ENCODE measurements at regions not wholly inside any gene's neighbourhood (a gene's known extent, or its start where the extent isn't known, plus 50 kb on each side); places are given as distances from the start of the nearest gene placed in this dataset.

GRCh38 chr14:34034447-34035176, 83.7 kb upstream of the EGLN3 start:
- DNase-seq = no peak

GRCh38 chr14:34032720-34033119, 81.8 kb upstream of the EGLN3 start:
- DNase-seq = no peak

- no peak for DNase-seq
Measured at GRCh38 chr14:34030864-34031263, 80.0 kb upstream of the EGLN3 start.

DNA sequence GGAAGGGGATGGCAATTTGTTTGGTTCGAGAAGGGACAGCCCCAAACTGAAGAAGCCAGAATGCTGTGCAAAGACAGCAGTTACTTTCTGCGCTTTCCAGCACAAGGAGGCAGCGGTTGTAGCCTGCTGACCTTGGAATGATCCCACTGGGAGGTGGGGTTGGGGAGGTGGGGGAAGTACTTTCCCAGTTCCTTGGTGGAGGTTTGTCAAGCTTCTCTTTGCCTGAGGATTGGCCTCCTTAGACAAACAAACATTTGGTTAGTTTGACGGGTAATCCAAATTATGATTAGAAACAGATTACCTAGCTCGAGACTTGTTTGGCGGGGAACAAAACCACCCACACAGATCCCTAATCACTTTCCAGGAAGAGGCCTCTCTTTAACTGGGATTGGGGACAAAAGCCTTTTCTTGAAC, 79.1 kb upstream of the EGLN3 start:
- no peak for DNase-seq

DNA sequence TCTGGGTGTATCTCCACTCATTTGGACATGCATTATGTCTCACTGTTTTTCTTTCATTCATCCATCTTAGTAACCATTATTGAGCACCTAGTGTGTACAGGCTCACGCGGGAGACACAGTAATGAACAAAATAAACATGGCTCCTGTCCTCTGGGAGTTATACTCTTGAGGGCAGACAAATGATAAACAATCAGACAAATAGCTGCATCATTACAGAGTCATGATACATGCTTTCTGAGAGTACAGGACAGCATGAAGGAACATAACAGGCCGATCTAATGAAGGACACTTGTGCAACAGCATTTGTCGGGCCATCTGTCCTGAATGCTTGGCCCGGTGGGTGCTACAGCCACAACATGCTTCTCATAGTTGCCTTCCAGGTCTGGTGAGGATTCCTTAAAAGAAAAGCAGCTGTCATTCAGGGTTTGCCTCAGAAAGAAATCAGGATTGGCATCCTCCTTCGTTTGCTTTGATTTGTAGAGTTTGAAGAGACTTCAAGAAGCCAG, 77.2 kb upstream of the EGLN3 start:
- DNase-seq = no peak

DNA sequence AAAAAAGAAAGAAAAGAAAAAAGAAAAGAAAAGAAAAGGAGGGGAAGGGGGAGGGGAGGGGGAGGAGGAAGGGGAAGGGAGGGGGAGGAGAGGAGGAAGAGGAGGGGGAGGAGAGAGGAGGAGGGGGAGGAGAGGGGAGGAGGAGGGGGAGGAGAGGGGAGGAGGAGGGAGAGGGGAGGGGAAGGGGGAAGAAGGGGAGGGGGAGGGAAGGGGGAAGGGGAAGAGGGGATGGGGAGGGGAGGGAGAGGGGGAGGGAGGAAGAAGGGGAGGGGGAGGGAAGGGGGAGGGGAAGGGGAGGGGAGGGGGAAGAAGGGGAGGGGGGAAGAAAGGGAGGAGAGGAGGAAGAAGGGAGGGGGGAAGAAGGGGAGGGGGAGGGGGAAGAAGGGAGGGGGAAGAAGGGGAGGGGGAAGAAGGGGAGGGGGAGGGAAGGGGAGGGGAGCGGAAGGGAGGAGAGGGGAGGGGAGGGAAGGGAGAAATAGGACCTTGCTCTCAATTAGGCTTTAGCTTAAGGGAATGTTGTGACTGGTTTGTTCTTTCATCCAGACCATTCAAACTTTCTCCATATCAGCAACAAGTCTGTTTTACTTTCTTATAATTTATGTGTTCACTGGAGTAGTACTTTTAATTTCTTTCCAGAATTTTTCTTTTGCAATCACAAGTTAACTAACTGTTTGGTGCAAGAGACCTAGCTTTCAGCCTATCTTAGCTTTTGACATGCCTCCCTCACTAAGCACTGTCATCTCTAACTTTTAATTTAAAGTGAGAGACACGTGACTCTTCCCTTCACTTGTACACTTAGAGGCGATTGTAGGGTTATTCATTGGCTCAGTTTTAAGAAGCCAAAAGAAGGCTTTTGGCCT, 76.5 kb upstream of the EGLN3 start:
- DNase-seq = no peak

GRCh38 chr14:34025325-34026017, 74.6 kb upstream of the EGLN3 start:
- DNase-seq = no peak

DNA sequence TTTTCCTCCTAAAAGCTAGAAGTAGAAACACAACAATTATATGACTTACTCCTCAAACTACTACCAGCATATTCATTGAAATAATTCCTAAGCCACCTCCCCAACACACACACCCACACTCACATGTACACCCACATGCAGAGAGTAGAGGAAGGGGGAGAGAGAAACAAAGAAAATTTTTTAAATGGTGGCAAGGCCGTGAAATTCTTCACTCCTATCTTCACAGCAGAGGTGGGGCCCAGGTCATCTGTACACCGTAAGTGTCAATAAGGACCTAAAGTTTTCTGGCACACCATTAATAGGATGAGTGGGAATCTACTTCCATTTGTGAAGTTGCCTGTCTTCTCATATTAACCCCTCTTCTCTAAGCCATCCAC, 73.9 kb upstream of the EGLN3 start:
- no peak for DNase-seq

- no peak for DNase-seq
Measured at GRCh38 chr14:34023824-34024767, 73.2 kb upstream of the EGLN3 start.

DNA sequence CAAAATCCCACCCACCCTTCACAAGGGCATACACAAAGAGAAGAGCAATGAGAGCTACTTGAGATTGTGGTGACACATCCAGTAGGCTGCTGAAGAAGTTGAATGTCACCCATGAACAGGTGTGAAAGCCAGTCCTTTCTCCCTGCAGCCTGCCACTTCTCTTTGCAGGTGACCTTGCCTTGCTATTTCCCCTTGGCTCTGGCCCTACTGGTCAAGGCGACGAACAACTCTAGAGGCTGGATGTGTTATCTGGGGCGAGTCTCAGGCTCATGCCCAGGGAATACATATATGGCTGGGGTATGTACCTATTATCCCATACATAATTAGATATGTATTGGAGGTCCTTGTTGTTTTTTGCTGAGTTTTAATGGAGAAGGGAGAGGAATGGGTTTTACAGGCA, 70.2 kb upstream of the EGLN3 start:
- DNase-seq = no peak

GRCh38 chr14:34020014-34020413, 69.1 kb upstream of the EGLN3 start:
- no peak for DNase-seq

GRCh38 chr14:34018564-34019244, 67.8 kb upstream of the EGLN3 start:
- DNase-seq = no peak

- DNase-seq = no peak
Measured at GRCh38 chr14:34018125-34018524, 67.3 kb upstream of the EGLN3 start.

GRCh38 chr14:34015383-34015782, 64.5 kb upstream of the EGLN3 start:
- DNase-seq = no peak

DNA sequence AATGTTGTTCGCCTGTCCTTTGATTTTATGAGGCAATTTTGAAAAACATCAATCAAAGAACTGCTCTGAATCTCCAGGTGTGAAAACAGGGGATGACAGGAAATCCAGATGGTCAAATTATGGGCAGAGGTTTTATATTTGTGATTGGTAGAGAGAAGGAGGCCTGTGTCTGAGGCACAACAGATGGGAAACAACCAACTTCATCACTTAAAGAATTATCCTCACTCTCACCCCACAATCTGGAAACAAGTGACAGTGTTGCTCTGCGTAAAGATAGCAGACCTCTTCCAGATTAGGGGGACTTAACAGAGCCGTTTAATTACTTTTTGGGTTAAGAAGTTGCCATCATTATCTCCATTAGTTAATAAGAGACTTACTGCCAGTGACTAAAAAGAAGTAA, 64.1 kb upstream of the EGLN3 start:
- DNase-seq = no peak

DNA sequence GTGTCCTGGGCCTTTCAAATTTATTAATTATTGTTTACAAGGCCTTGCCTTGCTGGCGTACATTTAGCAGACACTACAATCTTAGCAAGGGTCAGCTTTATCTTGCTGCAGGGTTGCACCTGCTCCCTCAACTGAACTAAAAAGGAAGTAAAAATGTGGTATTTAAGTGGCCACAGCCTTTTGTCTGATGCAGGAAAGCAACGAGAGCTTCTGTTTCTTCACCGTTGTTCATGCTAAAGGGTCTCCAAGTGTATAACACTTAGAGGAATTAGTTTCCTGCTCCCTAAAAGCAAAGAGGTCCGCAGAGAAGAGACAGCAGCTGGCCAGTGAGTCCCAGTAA, 62.8 kb upstream of the EGLN3 start:
- peak; percentile 81 for DNase-seq

DNA sequence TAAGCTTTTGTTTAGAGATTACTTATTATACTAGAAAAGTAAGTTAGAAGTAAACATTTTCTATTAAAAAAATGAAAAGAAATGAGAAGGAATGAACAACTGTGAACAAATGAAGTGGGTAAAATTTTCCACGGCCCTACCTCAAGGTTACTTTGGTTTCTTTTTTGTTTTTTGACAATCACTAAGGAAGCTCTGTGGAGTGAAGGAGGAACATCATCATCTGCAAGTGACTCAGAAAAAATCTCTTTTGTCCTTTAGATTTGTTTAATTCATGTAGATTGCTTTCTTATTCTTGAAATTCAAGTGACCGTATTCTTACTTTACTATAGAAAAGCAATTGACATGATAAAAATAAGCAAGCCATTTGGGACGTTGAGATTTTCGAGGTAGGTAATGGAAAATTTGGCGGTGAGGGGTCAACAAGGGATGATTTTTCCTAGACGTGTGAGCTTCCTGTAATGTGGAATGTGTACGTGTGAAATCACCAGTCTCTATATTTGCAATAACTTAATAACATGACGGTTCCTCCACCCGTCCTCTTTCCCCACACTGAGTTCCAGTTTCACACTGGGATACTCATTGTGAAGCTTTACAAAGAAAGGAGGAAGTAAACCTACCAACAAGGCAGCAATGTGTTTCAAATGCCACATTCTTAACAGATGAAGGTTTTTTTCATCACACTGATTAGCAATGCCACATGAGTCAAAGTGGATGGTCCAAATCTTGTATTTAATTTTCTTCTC, 62.3 kb upstream of the EGLN3 start:
- DNase-seq = peak; percentile 78

DNA sequence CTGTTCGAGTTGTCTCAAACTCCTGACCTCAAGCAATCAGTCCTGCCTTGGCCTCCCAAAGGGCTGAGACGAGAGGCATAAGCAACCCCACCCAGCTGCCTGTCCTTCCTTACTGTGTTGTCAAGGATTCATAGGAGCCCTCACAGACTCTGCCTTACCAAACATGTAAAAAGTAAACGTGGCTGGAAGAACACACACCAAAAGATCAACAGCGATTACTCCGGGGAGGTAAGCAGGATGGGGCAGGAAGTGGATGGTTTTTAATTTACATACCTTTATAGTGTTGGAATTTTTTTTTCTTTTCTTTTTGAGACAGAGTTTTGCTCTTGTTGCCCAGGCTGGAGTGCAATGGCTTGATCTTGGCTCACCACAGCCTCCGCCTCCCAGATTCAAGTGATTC, 61.5 kb upstream of the EGLN3 start:
- DNase-seq = no peak

- DNase-seq = no peak
Measured at GRCh38 chr14:34009956-34010355, 59.1 kb upstream of the EGLN3 start.

DNA sequence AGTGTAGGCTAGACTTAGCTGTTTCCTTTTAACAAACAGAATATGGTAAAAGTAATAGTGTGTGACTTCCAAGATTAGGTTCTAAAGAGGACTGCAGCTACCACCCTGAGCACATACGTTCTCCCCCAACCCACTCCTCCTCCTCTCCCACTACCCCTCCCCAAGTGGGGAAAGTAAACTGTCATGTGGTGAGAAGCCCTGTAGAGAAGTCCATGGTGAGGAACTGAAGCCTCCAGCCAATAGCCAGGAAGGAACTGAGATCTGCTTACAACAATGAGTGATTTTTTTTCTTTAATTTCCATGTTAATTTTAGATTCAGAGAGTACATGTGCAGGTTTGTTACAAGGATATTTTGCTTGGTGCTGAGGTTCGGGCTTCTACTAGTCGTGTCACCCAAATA, 57.0 kb upstream of the EGLN3 start:
- no peak for DNase-seq

DNA sequence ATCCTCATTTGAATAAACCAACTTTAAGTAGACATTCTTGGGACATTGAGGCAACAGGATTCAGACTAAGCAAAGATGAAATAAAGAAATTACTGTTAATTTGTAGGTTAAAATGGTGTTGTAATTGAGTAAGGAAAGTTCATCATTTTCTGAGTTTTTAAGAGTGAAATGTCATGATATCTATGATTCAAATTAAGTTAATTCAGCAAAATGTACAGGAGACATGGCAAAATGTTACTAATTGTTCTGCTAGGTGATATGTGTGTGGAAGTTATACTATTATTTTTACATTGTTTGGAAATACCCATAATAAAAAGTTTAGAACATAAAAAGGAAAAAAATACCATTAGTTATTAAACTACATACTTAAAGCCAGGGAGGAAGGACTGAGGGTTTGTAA, 55.0 kb upstream of the EGLN3 start:
- no peak for DNase-seq

Data from hematopoietic multipotent progenitor cell treated with erythropoietin and hydrocortisone succinate and interleukin-3 and kit ligand, for 4 days (in vitro differentiated cells).